SK-N-SH (cell line): ENCODE measurements at regions not wholly inside any gene's neighbourhood (a gene's known extent, or its start where the extent isn't known, plus 50 kb on each side); places are given as distances from the start of the nearest gene placed in this dataset.

ENCODE experiments used
- CTCF ChIP-seq: fragments of 200-600 bp; sonication (generic); IDR thresholded peaks from 2 replicates; pipeline ENCODE4 v1.6.1; 2017; ENCODE audit warnings: antibody characterized with exemption, mild to moderate bottlenecking, moderate library complexity
- EP300 ChIP-seq, 2 experiments: IDR thresholded peaks; 2 replicates each; pipeline versions ENCODE4 v1.4.0 to v1.6.1; 2012; ENCODE audit warnings: borderline replicate concordance in 1 of 2, low read depth in 1 of 2, low read length in 1 of 2
- JUND ChIP-seq: IDR thresholded peaks from 2 replicates; pipeline ENCODE4 v1.4.0; 2012
- MAX ChIP-seq: IDR thresholded peaks from 2 replicates; pipeline ENCODE4 v1.4.0; 2012; ENCODE audit warnings: low read depth
- MEF2A ChIP-seq: IDR thresholded peaks from 2 replicates; pipeline ENCODE4 v1.4.0; 2012; ENCODE audit warnings: low read depth, borderline replicate concordance
- USF1 ChIP-seq: IDR thresholded peaks from 2 replicates; pipeline ENCODE4 v1.4.0; 2012; ENCODE audit warnings: low read depth, borderline replicate concordance

- TF ChIP-seq USF1 (no peak), EP300 (IDR thresholded peaks at IDR 0.05; ENCODE audit: borderline replicate concordance in 1 of 2, low read depth in 1 of 2, low read length in 1 of 2) (no peak), CTCF (no peak), JUND (no peak), MEF2A (no peak), MAX (no peak)
Observed at GRCh38 chr1:219083631-219084030, 90.0 kb upstream of the LYPLAL1 start.
